H9 (cell line): ENCODE measurements at regions not wholly inside any gene's neighbourhood (a gene's known extent, or its start where the extent isn't known, plus 50 kb on each side); places are given as distances from the start of the nearest gene placed in this dataset.

ENCODE experiments used
- DNase-seq: peaks from one replicate; pipeline ENCODE4 v3.0.0-alpha.2; 2017
- H2AFZ ChIP-seq: one replicate; pipeline ENCODE4 v1.6.1; 2013; ENCODE audit warnings: mild to moderate bottlenecking, low read length, control low read depth, moderate library complexity
- H2AK5ac ChIP-seq: 2 replicates; pipeline ENCODE4 v1.6.1; 2013; ENCODE audit warnings: low read length, control low read depth, mixed read lengths; ENCODE audit not compliant: insufficient read length
- H2BK120ac ChIP-seq: one replicate; pipeline ENCODE4 v1.6.1; 2013; ENCODE audit warnings: low read depth, mild to moderate bottlenecking, low read length, control low read depth, inconsistent platforms; ENCODE audit not compliant: poor library complexity, severe bottlenecking
- H2BK12ac ChIP-seq: 2 replicates; pipeline ENCODE4 v1.6.1; 2013; ENCODE audit warnings: low read length, control low read depth, mixed read lengths, low read depth; ENCODE audit not compliant: insufficient read length
- H2BK15ac ChIP-seq: 2 replicates; pipeline ENCODE4 v1.6.1; 2013; ENCODE audit warnings: low read depth, low read length, control low read depth
- H2BK20ac ChIP-seq: one replicate; pipeline ENCODE4 v1.6.1; 2013; ENCODE audit warnings: low read depth, mild to moderate bottlenecking, low read length, control low read depth, inconsistent platforms; ENCODE audit not compliant: poor library complexity, severe bottlenecking
- H2BK5ac ChIP-seq: 2 replicates; pipeline ENCODE4 v1.6.1; 2013; ENCODE audit warnings: low read length, control low read depth, mixed read lengths; ENCODE audit not compliant: insufficient read length
- H3K14ac ChIP-seq: 2 replicates; pipeline ENCODE4 v1.6.1; 2013; ENCODE audit warnings: low read length, control low read depth; ENCODE audit not compliant: insufficient read depth
- H3K18ac ChIP-seq: 2 replicates; pipeline ENCODE4 v1.6.1; 2013; ENCODE audit warnings: low read depth, mild to moderate bottlenecking, mixed read lengths, low read length, control low read depth; ENCODE audit not compliant: insufficient read length
- H3K23ac ChIP-seq: 2 replicates; pipeline ENCODE4 v1.6.1; 2013; ENCODE audit warnings: low read length, control low read depth, mixed read lengths, low read depth; ENCODE audit not compliant: insufficient read length
- H3K23me2 ChIP-seq: 2 replicates; pipeline ENCODE4 v1.6.1; 2013; ENCODE audit warnings: low read depth, mild to moderate bottlenecking, mixed read lengths, low read length, control low read depth; ENCODE audit not compliant: insufficient read length, poor library complexity, severe bottlenecking
- H3K27ac ChIP-seq: 2 replicates; pipeline ENCODE4 v1.5.1; 2013; ENCODE audit warnings: low read length, control low read depth, mixed read lengths, low read depth; ENCODE audit not compliant: insufficient read length
- H3K27me3 ChIP-seq: 2 replicates; pipeline ENCODE4 v1.6.1; 2013; ENCODE audit warnings: low read length, control low read depth, inconsistent platforms; ENCODE audit not compliant: insufficient read depth
- H3K4ac ChIP-seq: 2 replicates; pipeline ENCODE4 v1.6.1; 2013; ENCODE audit warnings: low read depth, mild to moderate bottlenecking, control low read depth, inconsistent platforms, low read length, moderate library complexity
- H3K4me1 ChIP-seq: 2 replicates; pipeline ENCODE4 v1.6.1; 2013; ENCODE audit warnings: low read length, control low read depth, inconsistent platforms; ENCODE audit not compliant: insufficient read depth
- H3K4me2 ChIP-seq: 2 replicates; pipeline ENCODE4 v1.6.1; 2013; ENCODE audit warnings: low read length, control low read depth, mixed read lengths; ENCODE audit not compliant: insufficient read length, insufficient read depth
- H3K56ac ChIP-seq: 2 replicates; pipeline ENCODE4 v1.6.1; 2013; ENCODE audit warnings: low read depth, mild to moderate bottlenecking, mixed read lengths, low read length, control low read depth; ENCODE audit not compliant: insufficient read length
- H3K79me1 ChIP-seq: 2 replicates; pipeline ENCODE4 v1.6.1; 2013; ENCODE audit warnings: low read depth, mild to moderate bottlenecking, moderate library complexity, low read length, control low read depth, inconsistent platforms; ENCODE audit not compliant: insufficient read depth, poor library complexity, severe bottlenecking
- H3K79me2 ChIP-seq: 2 replicates; pipeline ENCODE4 v1.6.1; 2013; ENCODE audit warnings: low read length, control low read depth, inconsistent platforms; ENCODE audit not compliant: insufficient read depth
- H3K9ac ChIP-seq: 2 replicates; pipeline ENCODE4 v1.6.1; 2013; ENCODE audit warnings: low read length, control low read depth, mixed read lengths; ENCODE audit not compliant: insufficient read length; ENCODE audit errors: extremely low read depth
- H3K9me3 ChIP-seq: one replicate; pipeline ENCODE4 v1.6.1; 2013; ENCODE audit warnings: low read depth, low read length, inconsistent platforms; ENCODE audit not compliant: control insufficient read depth
- H3T11ph ChIP-seq: one replicate; pipeline ENCODE4 v1.6.1; 2013; ENCODE audit warnings: mild to moderate bottlenecking, low read length, control low read depth, inconsistent platforms
- H4K20me1 ChIP-seq: one replicate; pipeline ENCODE4 v1.6.1; 2013; ENCODE audit not compliant: control insufficient read depth, insufficient read length, insufficient read depth
- H4K5ac ChIP-seq: 2 replicates; pipeline ENCODE4 v1.6.1; 2013; ENCODE audit warnings: low read depth, mild to moderate bottlenecking, mixed read lengths, low read length, control low read depth; ENCODE audit not compliant: insufficient read length
- H4K8ac ChIP-seq: replicated peaks from 2 replicates; pipeline ENCODE4 v1.6.1; 2013; ENCODE audit warnings: low read length, control low read depth, mixed read lengths, low read depth; ENCODE audit not compliant: insufficient read length
- H4K91ac ChIP-seq: 2 replicates; pipeline ENCODE4 v1.6.1; 2013; ENCODE audit warnings: low read depth, mild to moderate bottlenecking, moderate library complexity, mixed read lengths, low read length, control low read depth; ENCODE audit not compliant: insufficient read length
- H3K27ac Mint-ChIP-seq, 3 experiments: 2 replicates in 2 of 3; 3 replicates in 1 of 3; pipeline ENCODE4 v1.8.0; 2020 to 2021; ENCODE audit warnings: mixed read lengths in 3 of 3, mild to moderate bottlenecking in 1 of 3, moderate library complexity in 1 of 3
- H3K27me3 Mint-ChIP-seq: 2 replicates; pipeline ENCODE4 v1.8.0; 2021; ENCODE audit warnings: low read depth, mild to moderate bottlenecking, moderate library complexity, mixed read lengths
- H3K36me3 Mint-ChIP-seq, 3 experiments: 2 replicates in 2 of 3; 3 replicates in 1 of 3; pipeline ENCODE4 v1.8.0; 2020 to 2021; ENCODE audit warnings: low read depth in 3 of 3, mixed read lengths in 3 of 3; ENCODE audit not compliant: insufficient read depth in 1 of 3
- H3K4me1 Mint-ChIP-seq, 2 experiments: 2 replicates each; pipeline ENCODE4 v1.8.0; 2020; ENCODE audit warnings: mixed read lengths in 2 of 2
- H3K4me3 Mint-ChIP-seq, 2 experiments: 2 replicates in 1 of 2; 3 replicates in 1 of 2; pipeline ENCODE4 v1.8.0; 2020 to 2021; ENCODE audit warnings: mild to moderate bottlenecking in 2 of 2, mixed read lengths in 2 of 2, moderate library complexity in 1 of 2
- H3K9me3 Mint-ChIP-seq, 2 experiments: 2 replicates in 1 of 2; 3 replicates in 1 of 2; pipeline ENCODE4 v1.8.0; 2020; ENCODE audit warnings: mild to moderate bottlenecking in 2 of 2, mixed read lengths in 2 of 2, moderate library complexity in 1 of 2
- WGBS: extraction: QIAGEN DNeasy Blood & Tissue Kit; methylation state at CpG from one replicate; pipeline ENCODE4 v1.1.7; 2013; ENCODE audit warnings: missing lambda C conversion rate, low lambda C conversion rate, mixed read lengths; ENCODE audit not compliant: insufficient read length; ENCODE audit errors: extremely low coverage; 5-methylcytosine and 5-hydroxymethylcytosine counted together
- TF ChIP-seq, protein P1 (sequence below): fragments of 200-600 bp; sonication (generic); conservative IDR thresholded peaks from 3 replicates; pipeline ENCODE4 v1.8.0; 2021; ENCODE audit warnings: antibody characterized with exemption, mild to moderate bottlenecking

DNA sequence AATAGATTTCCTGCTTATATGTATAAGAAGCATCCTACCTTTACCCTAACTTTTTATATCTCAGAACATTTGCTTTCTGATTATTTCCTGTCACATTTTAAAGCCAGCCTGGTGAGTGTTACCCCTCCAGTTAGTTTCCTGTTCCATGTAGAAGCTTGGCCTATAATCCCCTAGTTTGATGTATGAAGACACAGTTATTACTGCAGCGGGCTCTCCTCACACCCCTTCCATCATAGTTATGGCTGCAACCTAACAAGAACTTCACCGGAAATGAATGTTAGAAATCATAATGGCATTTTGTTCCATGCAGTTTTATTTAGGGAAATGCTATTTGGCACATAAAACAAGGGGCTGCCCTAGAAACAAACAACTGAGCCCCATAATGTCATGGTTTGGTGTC is 400.2 kb upstream of the SETBP1 start:
- no peaks in the 10 kb centered on the region for H3K79me2 ChIP-seq
- no peak overlapping the region for H3K27ac ChIP-seq
- H4K5ac ChIP-seq = no peak overlapping the region
- H3K4me1 ChIP-seq = no peaks in the 10 kb centered on the region
- Mint-ChIP-seq H3K4me3 (no peak overlapping the region), H3K4me1 (no peaks in the 10 kb centered on the region), H3K27ac (no peak overlapping the region), H3K9me3 (no peaks in the 10 kb centered on the region), H3K36me3 (no peaks in the 10 kb centered on the region), H3K27me3 (no peaks in the 10 kb centered on the region)
- H2BK20ac ChIP-seq = no peak overlapping the region
- no peak overlapping the region for H3K18ac ChIP-seq
- H3K27me3 ChIP-seq = no peaks in the 10 kb centered on the region
- H3K23ac ChIP-seq = no peak overlapping the region
- H3K23me2 ChIP-seq = no peaks in the 10 kb centered on the region
- H3K4me2 ChIP-seq = no peak overlapping the region
- no CpG with 5 or more reads among the region's 2 CpGs for WGBS
- no peak overlapping the region for H2AK5ac ChIP-seq
- TF ChIP-seq, protein P1, sequence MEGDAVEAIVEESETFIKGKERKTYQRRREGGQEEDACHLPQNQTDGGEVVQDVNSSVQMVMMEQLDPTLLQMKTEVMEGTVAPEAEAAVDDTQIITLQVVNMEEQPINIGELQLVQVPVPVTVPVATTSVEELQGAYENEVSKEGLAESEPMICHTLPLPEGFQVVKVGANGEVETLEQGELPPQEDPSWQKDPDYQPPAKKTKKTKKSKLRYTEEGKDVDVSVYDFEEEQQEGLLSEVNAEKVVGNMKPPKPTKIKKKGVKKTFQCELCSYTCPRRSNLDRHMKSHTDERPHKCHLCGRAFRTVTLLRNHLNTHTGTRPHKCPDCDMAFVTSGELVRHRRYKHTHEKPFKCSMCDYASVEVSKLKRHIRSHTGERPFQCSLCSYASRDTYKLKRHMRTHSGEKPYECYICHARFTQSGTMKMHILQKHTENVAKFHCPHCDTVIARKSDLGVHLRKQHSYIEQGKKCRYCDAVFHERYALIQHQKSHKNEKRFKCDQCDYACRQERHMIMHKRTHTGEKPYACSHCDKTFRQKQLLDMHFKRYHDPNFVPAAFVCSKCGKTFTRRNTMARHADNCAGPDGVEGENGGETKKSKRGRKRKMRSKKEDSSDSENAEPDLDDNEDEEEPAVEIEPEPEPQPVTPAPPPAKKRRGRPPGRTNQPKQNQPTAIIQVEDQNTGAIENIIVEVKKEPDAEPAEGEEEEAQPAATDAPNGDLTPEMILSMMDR = no peak
- no peak overlapping the region for H3T11ph ChIP-seq
- no peak overlapping the region for H2BK5ac ChIP-seq
- DNase-seq = no peak
- no peak overlapping the region for H3K56ac ChIP-seq
- no peaks in the 10 kb centered on the region for H3K79me1 ChIP-seq
- no peak overlapping the region for H3K4ac ChIP-seq
- no peak overlapping the region for H3K9ac ChIP-seq
- no peak overlapping the region for H2BK120ac ChIP-seq
- H2AFZ ChIP-seq = no peak overlapping the region
- no peak overlapping the region for H4K91ac ChIP-seq
- no peak overlapping the region for H2BK12ac ChIP-seq
- H4K20me1 ChIP-seq = no peaks in the 10 kb centered on the region
- no peak overlapping the region for H4K8ac ChIP-seq
- no peaks in the 10 kb centered on the region for H3K9me3 ChIP-seq
- H2BK15ac ChIP-seq = no peak overlapping the region
- H3K14ac ChIP-seq = no peak overlapping the region
